ENCODE measurements at regions not wholly inside any gene's neighbourhood (a gene's known extent, or its start where the extent isn't known, plus 50 kb on each side); places are given as distances from the start of the nearest gene placed in this dataset.

- TF ChIP-seq CTCF (IDR thresholded peaks at IDR 0.05) (no peak), EP300 (IDR thresholded peaks at IDR 0.05) (no peak), POLR2A (IDR thresholded peaks at IDR 0.05) (no peak)
These were observed 1528.7 kb upstream of the CDH9 start for GRCh38 chr5:28567048-28567447.

Data from ovary (tissue), 3 donors.